GM12864 (cell line): ENCODE measurements at regions not wholly inside any gene's neighbourhood (a gene's known extent, or its start where the extent isn't known, plus 50 kb on each side); places are given as distances from the start of the nearest gene placed in this dataset.

ENCODE experiments used
- DNase-seq: peaks from one replicate; pipeline ENCODE4 v3.0.0-alpha.2; 2011; ENCODE audit warnings: low read depth
- H3K4me3 ChIP-seq: 2 replicates; pipeline ENCODE4 v1.5.1; 2011; ENCODE audit warnings: mild to moderate bottlenecking, low read depth, low read length, control low read depth
- TF ChIP-seq, protein P1 (sequence below): IDR thresholded peaks from 2 replicates; pipeline ENCODE4 v1.5.1; 2011; ENCODE audit warnings: low read depth, mild to moderate bottlenecking, moderate library complexity, low read length, control low read depth, inconsistent platforms; ENCODE audit errors: missing control alignments

- no peak overlapping the region for H3K4me3 ChIP-seq
- TF ChIP-seq, protein P1, sequence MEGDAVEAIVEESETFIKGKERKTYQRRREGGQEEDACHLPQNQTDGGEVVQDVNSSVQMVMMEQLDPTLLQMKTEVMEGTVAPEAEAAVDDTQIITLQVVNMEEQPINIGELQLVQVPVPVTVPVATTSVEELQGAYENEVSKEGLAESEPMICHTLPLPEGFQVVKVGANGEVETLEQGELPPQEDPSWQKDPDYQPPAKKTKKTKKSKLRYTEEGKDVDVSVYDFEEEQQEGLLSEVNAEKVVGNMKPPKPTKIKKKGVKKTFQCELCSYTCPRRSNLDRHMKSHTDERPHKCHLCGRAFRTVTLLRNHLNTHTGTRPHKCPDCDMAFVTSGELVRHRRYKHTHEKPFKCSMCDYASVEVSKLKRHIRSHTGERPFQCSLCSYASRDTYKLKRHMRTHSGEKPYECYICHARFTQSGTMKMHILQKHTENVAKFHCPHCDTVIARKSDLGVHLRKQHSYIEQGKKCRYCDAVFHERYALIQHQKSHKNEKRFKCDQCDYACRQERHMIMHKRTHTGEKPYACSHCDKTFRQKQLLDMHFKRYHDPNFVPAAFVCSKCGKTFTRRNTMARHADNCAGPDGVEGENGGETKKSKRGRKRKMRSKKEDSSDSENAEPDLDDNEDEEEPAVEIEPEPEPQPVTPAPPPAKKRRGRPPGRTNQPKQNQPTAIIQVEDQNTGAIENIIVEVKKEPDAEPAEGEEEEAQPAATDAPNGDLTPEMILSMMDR, result no peak
- DNase-seq, result no peak
These were observed 398.2 kb upstream of the TPM1 start for GRCh38 chr15:62644216-62644888.

GRCh38 chr15:62644889-62645742 is 397.4 kb upstream of the TPM1 start:
- TF ChIP-seq, protein P1, result no peak
- H3K4me3 ChIP-seq, result no peak overlapping the region
- no peak for DNase-seq

DNA sequence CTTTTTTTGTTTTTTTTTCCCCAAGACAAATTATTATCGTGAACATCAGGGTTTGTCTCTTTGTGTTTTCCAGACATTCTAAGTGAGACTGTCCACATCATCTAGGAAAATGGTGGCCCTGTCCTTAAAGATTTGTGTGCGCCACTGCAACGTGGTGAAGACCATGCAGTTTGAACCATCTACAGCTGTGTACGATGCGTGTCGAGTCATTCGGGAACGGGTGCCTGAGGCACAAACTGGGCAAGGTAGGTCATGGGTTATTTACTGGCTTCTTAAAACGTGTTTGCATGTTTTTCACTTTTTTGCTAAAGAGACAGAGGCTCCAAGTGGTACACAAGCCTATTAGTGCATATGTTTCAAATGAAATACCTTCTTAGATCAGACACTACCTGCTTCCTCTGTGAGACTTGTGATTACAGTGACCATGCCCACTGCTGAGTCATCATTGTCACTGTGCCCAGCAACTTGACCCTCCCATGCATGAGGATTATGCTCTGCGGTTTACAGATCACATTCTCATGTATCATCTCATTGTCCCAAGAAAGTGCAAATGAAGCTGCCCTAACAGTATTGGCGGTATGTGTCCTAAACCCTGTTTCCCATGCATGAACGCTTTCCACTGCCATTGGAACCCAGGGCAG is 395.2 kb upstream of the TPM1 start:
- H3K4me3 ChIP-seq, result no peak overlapping the region
- no peak for DNase-seq
- TF ChIP-seq, protein P1, result no peak

DNA sequence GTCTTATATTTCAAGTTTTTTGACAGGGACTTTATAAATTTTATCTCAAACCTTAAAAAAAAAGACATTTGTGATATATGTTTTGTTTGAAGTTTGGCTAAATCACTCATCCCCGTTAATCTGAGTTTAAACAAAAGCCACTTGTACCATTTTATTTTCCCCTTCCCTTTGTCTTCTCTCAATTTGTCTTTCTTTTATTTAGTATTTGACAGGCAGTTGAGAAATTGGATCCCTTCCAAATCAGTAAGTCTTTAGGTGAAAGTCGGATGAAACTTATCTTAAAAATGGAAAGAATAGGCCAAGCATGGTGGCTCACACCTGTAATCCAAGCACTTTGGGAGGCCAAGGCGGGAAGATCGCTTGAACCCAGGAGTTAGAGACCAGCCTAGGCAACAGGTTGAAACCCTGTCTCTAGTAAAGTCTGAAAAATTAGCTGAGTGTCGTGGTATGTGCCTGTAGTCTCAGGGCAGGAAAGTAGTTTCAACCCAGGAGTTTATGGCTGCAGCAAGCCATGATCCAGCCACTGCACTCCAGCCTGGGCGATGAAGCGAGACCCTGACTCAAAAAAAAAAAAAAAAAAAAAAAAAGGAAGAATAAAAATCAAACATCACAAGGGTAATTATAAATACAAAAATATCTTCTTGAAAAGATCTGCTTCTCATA is 394.6 kb upstream of the TPM1 start:
- TF ChIP-seq, protein P1, result no peak
- H3K4me3 ChIP-seq, result no peak overlapping the region
- DNase-seq, result no peak

GRCh38 chr15:62648954-62649353 is 393.6 kb upstream of the TPM1 start:
- no peak overlapping the region for H3K4me3 ChIP-seq
- DNase-seq, result peak; percentile 21
- TF ChIP-seq, protein P1, result peak; percentile 47

GRCh38 chr15:62649793-62650420 is 392.6 kb upstream of the TPM1 start:
- DNase-seq, result peak; percentile 60
- TF ChIP-seq, protein P1, result no peak
- no peak overlapping the region; the same call in 1 of the 2 replicates for H3K4me3 ChIP-seq
